H9 (cell line): ENCODE measurements at regions not wholly inside any gene's neighbourhood (a gene's known extent, or its start where the extent isn't known, plus 50 kb on each side); places are given as distances from the start of the nearest gene placed in this dataset.

ENCODE experiments used
- DNase-seq: peaks from one replicate; pipeline ENCODE4 v3.0.0-alpha.2; 2017
- H2AFZ ChIP-seq: one replicate; pipeline ENCODE4 v1.6.1; 2013; ENCODE audit warnings: mild to moderate bottlenecking, low read length, control low read depth, moderate library complexity
- H2AK5ac ChIP-seq: 2 replicates; pipeline ENCODE4 v1.6.1; 2013; ENCODE audit warnings: low read length, control low read depth, mixed read lengths; ENCODE audit not compliant: insufficient read length
- H2BK120ac ChIP-seq: one replicate; pipeline ENCODE4 v1.6.1; 2013; ENCODE audit warnings: low read depth, mild to moderate bottlenecking, low read length, control low read depth, inconsistent platforms; ENCODE audit not compliant: poor library complexity, severe bottlenecking
- H2BK12ac ChIP-seq: 2 replicates; pipeline ENCODE4 v1.6.1; 2013; ENCODE audit warnings: low read length, control low read depth, mixed read lengths, low read depth; ENCODE audit not compliant: insufficient read length
- H2BK15ac ChIP-seq: 2 replicates; pipeline ENCODE4 v1.6.1; 2013; ENCODE audit warnings: low read depth, low read length, control low read depth
- H2BK20ac ChIP-seq: one replicate; pipeline ENCODE4 v1.6.1; 2013; ENCODE audit warnings: low read depth, mild to moderate bottlenecking, low read length, control low read depth, inconsistent platforms; ENCODE audit not compliant: poor library complexity, severe bottlenecking
- H2BK5ac ChIP-seq: 2 replicates; pipeline ENCODE4 v1.6.1; 2013; ENCODE audit warnings: low read length, control low read depth, mixed read lengths; ENCODE audit not compliant: insufficient read length
- H3K14ac ChIP-seq: 2 replicates; pipeline ENCODE4 v1.6.1; 2013; ENCODE audit warnings: low read length, control low read depth; ENCODE audit not compliant: insufficient read depth
- H3K18ac ChIP-seq: 2 replicates; pipeline ENCODE4 v1.6.1; 2013; ENCODE audit warnings: low read depth, mild to moderate bottlenecking, mixed read lengths, low read length, control low read depth; ENCODE audit not compliant: insufficient read length
- H3K23ac ChIP-seq: 2 replicates; pipeline ENCODE4 v1.6.1; 2013; ENCODE audit warnings: low read length, control low read depth, mixed read lengths, low read depth; ENCODE audit not compliant: insufficient read length
- H3K23me2 ChIP-seq: 2 replicates; pipeline ENCODE4 v1.6.1; 2013; ENCODE audit warnings: low read depth, mild to moderate bottlenecking, mixed read lengths, low read length, control low read depth; ENCODE audit not compliant: insufficient read length, poor library complexity, severe bottlenecking
- H3K27ac ChIP-seq: 2 replicates; pipeline ENCODE4 v1.5.1; 2013; ENCODE audit warnings: low read length, control low read depth, mixed read lengths, low read depth; ENCODE audit not compliant: insufficient read length
- H3K27me3 ChIP-seq: 2 replicates; pipeline ENCODE4 v1.6.1; 2013; ENCODE audit warnings: low read length, control low read depth, inconsistent platforms; ENCODE audit not compliant: insufficient read depth
- H3K4ac ChIP-seq: 2 replicates; pipeline ENCODE4 v1.6.1; 2013; ENCODE audit warnings: low read depth, mild to moderate bottlenecking, control low read depth, inconsistent platforms, low read length, moderate library complexity
- H3K4me1 ChIP-seq: 2 replicates; pipeline ENCODE4 v1.6.1; 2013; ENCODE audit warnings: low read length, control low read depth, inconsistent platforms; ENCODE audit not compliant: insufficient read depth
- H3K4me2 ChIP-seq: 2 replicates; pipeline ENCODE4 v1.6.1; 2013; ENCODE audit warnings: low read length, control low read depth, mixed read lengths; ENCODE audit not compliant: insufficient read length, insufficient read depth
- H3K56ac ChIP-seq: 2 replicates; pipeline ENCODE4 v1.6.1; 2013; ENCODE audit warnings: low read depth, mild to moderate bottlenecking, mixed read lengths, low read length, control low read depth; ENCODE audit not compliant: insufficient read length
- H3K79me1 ChIP-seq: 2 replicates; pipeline ENCODE4 v1.6.1; 2013; ENCODE audit warnings: low read depth, mild to moderate bottlenecking, moderate library complexity, low read length, control low read depth, inconsistent platforms; ENCODE audit not compliant: insufficient read depth, poor library complexity, severe bottlenecking
- H3K79me2 ChIP-seq: 2 replicates; pipeline ENCODE4 v1.6.1; 2013; ENCODE audit warnings: low read length, control low read depth, inconsistent platforms; ENCODE audit not compliant: insufficient read depth
- H3K9ac ChIP-seq: 2 replicates; pipeline ENCODE4 v1.6.1; 2013; ENCODE audit warnings: low read length, control low read depth, mixed read lengths; ENCODE audit not compliant: insufficient read length; ENCODE audit errors: extremely low read depth
- H3K9me3 ChIP-seq: one replicate; pipeline ENCODE4 v1.6.1; 2013; ENCODE audit warnings: low read depth, low read length, inconsistent platforms; ENCODE audit not compliant: control insufficient read depth
- H3T11ph ChIP-seq: one replicate; pipeline ENCODE4 v1.6.1; 2013; ENCODE audit warnings: mild to moderate bottlenecking, low read length, control low read depth, inconsistent platforms
- H4K20me1 ChIP-seq: one replicate; pipeline ENCODE4 v1.6.1; 2013; ENCODE audit not compliant: control insufficient read depth, insufficient read length, insufficient read depth
- H4K5ac ChIP-seq: 2 replicates; pipeline ENCODE4 v1.6.1; 2013; ENCODE audit warnings: low read depth, mild to moderate bottlenecking, mixed read lengths, low read length, control low read depth; ENCODE audit not compliant: insufficient read length
- H4K8ac ChIP-seq: replicated peaks from 2 replicates; pipeline ENCODE4 v1.6.1; 2013; ENCODE audit warnings: low read length, control low read depth, mixed read lengths, low read depth; ENCODE audit not compliant: insufficient read length
- H4K91ac ChIP-seq: 2 replicates; pipeline ENCODE4 v1.6.1; 2013; ENCODE audit warnings: low read depth, mild to moderate bottlenecking, moderate library complexity, mixed read lengths, low read length, control low read depth; ENCODE audit not compliant: insufficient read length
- H3K27ac Mint-ChIP-seq, 3 experiments: 2 replicates in 2 of 3; 3 replicates in 1 of 3; pipeline ENCODE4 v1.8.0; 2020 to 2021; ENCODE audit warnings: mixed read lengths in 3 of 3, mild to moderate bottlenecking in 1 of 3, moderate library complexity in 1 of 3
- H3K27me3 Mint-ChIP-seq: 2 replicates; pipeline ENCODE4 v1.8.0; 2021; ENCODE audit warnings: low read depth, mild to moderate bottlenecking, moderate library complexity, mixed read lengths
- H3K36me3 Mint-ChIP-seq, 3 experiments: 2 replicates in 2 of 3; 3 replicates in 1 of 3; pipeline ENCODE4 v1.8.0; 2020 to 2021; ENCODE audit warnings: low read depth in 3 of 3, mixed read lengths in 3 of 3; ENCODE audit not compliant: insufficient read depth in 1 of 3
- H3K4me1 Mint-ChIP-seq, 2 experiments: 2 replicates each; pipeline ENCODE4 v1.8.0; 2020; ENCODE audit warnings: mixed read lengths in 2 of 2
- H3K4me3 Mint-ChIP-seq, 2 experiments: 2 replicates in 1 of 2; 3 replicates in 1 of 2; pipeline ENCODE4 v1.8.0; 2020 to 2021; ENCODE audit warnings: mild to moderate bottlenecking in 2 of 2, mixed read lengths in 2 of 2, moderate library complexity in 1 of 2
- H3K9me3 Mint-ChIP-seq, 2 experiments: 2 replicates in 1 of 2; 3 replicates in 1 of 2; pipeline ENCODE4 v1.8.0; 2020; ENCODE audit warnings: mild to moderate bottlenecking in 2 of 2, mixed read lengths in 2 of 2, moderate library complexity in 1 of 2
- CTCF ChIP-seq: fragments of 200-600 bp; sonication (generic); conservative IDR thresholded peaks from 3 replicates; pipeline ENCODE4 v1.8.0; 2021; ENCODE audit warnings: antibody characterized with exemption, mild to moderate bottlenecking
- WGBS: extraction: QIAGEN DNeasy Blood & Tissue Kit; methylation state at CpG from one replicate; pipeline ENCODE4 v1.1.7; 2013; ENCODE audit warnings: missing lambda C conversion rate, low lambda C conversion rate, mixed read lengths; ENCODE audit not compliant: insufficient read length; ENCODE audit errors: extremely low coverage; 5-methylcytosine and 5-hydroxymethylcytosine counted together

DNA sequence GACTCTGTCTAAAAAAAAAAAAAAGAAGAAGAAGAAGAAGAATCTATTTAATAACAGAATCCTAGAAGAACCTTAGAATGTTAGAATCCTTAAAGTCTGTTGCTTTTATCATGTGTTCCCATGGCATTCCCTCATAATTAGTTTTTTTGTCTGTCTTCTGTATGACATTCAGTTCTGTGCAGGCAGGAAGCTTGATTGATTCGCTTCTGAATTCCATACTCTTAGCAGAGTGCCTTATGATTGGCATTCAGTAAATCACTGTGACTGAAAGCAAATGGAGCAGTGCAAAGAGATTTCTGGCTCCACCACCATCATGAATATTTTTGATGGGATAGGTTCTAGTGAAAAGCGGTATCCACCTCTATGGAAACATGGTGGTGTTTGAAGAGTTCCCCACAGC lies 1065.9 kb upstream of the RBFOX1 start:
- no peak overlapping the region for H3T11ph ChIP-seq
- H4K91ac ChIP-seq = no peak overlapping the region
- H3K79me1 ChIP-seq = no peaks in the 10 kb centered on the region
- H3K23me2 ChIP-seq = no peaks in the 10 kb centered on the region
- Mint-ChIP-seq H3K9me3 (no peaks in the 10 kb centered on the region), H3K36me3 (no peaks in the 10 kb centered on the region), H3K4me3 (no peak overlapping the region), H3K4me1 (peaks cover 19 to 26% of the 10 kb centered on the region in 2 experiments), H3K27me3 (no peaks in the 10 kb centered on the region), H3K27ac (peak overlapping the region in 1 of 3 experiments; percentile 55; a peak in 1 of 7 replicates)
- H2BK120ac ChIP-seq = no peak overlapping the region
- no peak overlapping the region for H3K9ac ChIP-seq
- H2AK5ac ChIP-seq = no peak overlapping the region
- H3K23ac ChIP-seq = no peak overlapping the region
- H3K4me2 ChIP-seq = no peak overlapping the region
- WGBS = no CpG with 5 or more reads among the region's 2 CpGs
- no peak overlapping the region for H2BK12ac ChIP-seq
- no peak overlapping the region for H4K5ac ChIP-seq
- H2BK15ac ChIP-seq = no peak overlapping the region
- no peak overlapping the region for H2BK5ac ChIP-seq
- H3K14ac ChIP-seq = no peak overlapping the region
- no peak overlapping the region for H3K27ac ChIP-seq
- H3K27me3 ChIP-seq = no peaks in the 10 kb centered on the region
- H4K8ac ChIP-seq = no peak overlapping the region
- no peak for TF ChIP-seq CTCF
- H3K79me2 ChIP-seq = no peaks in the 10 kb centered on the region
- H2BK20ac ChIP-seq = no peak overlapping the region
- DNase-seq = no peak
- H3K56ac ChIP-seq = no peak overlapping the region
- no peaks in the 10 kb centered on the region for H4K20me1 ChIP-seq
- H3K9me3 ChIP-seq = no peaks in the 10 kb centered on the region
- no peak overlapping the region for H3K18ac ChIP-seq
- H3K4me1 ChIP-seq = peaks cover 2% of the 10 kb centered on the region; the same call in 1 of the 2 replicates
- H2AFZ ChIP-seq = no peak overlapping the region
- no peak overlapping the region for H3K4ac ChIP-seq
